ENCODE measurements at regions not wholly inside any gene's neighbourhood (a gene's known extent, or its start where the extent isn't known, plus 50 kb on each side); places are given as distances from the start of the nearest gene placed in this dataset.

- in situ Hi-C loops (cut with MboI; ENCODE audit: low sequenced_read_pairs) = no loop called here
Measured at GRCh38 chr6:142500250-142500786, 198.5 kb downstream of the ADGRG6 start.

GRCh38 chr6:142501795-142502194 lies 200.0 kb downstream of the ADGRG6 start:
- in situ Hi-C loops (cut with MboI; ENCODE audit: low sequenced_read_pairs) = no loop called here

- in situ Hi-C loops (cut with MboI; ENCODE audit: low sequenced_read_pairs) = no loop called here
Measured at GRCh38 chr6:142507065-142507464, 205.3 kb downstream of the ADGRG6 start.

DNA sequence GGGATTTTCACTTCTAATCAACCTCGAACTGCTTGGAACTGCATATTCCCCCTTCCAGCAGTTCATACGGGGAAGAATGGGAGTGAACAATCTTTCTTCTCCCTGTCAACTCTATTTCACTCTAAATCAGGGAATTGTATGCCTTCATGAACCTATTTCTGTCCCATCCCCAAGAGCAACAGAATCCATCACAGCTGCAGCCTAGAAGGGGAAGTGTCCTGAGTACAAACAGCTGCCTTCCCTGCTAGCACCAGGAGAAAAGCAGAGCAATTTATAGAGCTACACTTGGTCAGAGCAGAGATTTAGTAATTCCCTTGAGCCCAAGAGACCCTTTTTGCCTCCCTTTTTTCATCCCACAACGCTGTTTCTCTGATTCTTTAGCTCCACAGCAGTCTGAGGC lies 208.4 kb downstream of the ADGRG6 start:
- in situ Hi-C loops (cut with MboI; ENCODE audit: low sequenced_read_pairs) = no loop called here

- in situ Hi-C loops (cut with MboI; ENCODE audit: low sequenced_read_pairs) = no loop called here
Measured at GRCh38 chr6:142518126-142518525, 216.3 kb downstream of the ADGRG6 start.

DNA sequence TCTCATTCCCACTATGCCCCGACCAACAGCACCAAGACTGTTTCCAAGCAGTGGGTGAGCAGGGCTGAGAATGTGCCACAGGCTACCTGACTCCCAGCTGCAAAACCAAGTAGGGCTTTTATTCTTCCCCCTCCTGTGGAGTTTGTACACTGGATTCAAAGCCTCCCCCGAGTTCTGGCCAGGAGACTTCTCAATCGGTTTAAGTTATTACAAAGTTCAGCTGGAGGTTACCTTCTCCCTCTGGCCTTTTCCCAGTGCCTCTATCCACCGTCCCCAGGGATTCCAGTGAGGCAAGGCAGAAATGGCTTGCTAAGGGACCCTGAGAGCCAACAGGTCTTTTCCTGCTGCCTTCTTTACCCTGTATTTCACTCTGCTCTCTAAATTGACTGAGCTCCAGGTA lies 217.0 kb downstream of the ADGRG6 start:
- in situ Hi-C loops (cut with MboI; ENCODE audit: low sequenced_read_pairs) = no loop called here

DNA sequence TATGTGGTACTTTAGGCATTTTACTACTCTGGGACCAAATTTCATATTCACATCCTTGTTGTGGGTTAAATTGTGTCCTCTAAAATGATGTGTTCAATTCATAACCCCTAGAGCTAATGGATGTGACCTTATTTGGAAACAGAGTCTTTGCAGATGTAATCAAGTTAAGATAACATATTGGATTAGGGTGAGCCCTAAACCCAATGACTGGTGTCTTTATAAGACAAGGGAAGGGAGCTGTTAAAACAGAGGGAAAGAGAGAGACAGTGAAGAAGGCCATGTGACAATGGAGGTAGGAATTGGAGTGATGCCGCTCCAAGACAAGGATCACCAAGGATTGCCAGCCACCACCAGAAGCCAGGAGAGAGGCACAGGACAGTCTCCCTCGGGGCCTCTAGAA lies 220.0 kb downstream of the ADGRG6 start:
- in situ Hi-C loops (cut with MboI; ENCODE audit: low sequenced_read_pairs) = no loop called here

GRCh38 chr6:142523515-142524375 lies 221.9 kb downstream of the ADGRG6 start:
- in situ Hi-C loops (cut with MboI; ENCODE audit: low sequenced_read_pairs) = no loop called here

GRCh38 chr6:142530566-142530965 lies 228.8 kb downstream of the ADGRG6 start:
- in situ Hi-C loops (cut with MboI; ENCODE audit: low sequenced_read_pairs) = no loop called here

DNA sequence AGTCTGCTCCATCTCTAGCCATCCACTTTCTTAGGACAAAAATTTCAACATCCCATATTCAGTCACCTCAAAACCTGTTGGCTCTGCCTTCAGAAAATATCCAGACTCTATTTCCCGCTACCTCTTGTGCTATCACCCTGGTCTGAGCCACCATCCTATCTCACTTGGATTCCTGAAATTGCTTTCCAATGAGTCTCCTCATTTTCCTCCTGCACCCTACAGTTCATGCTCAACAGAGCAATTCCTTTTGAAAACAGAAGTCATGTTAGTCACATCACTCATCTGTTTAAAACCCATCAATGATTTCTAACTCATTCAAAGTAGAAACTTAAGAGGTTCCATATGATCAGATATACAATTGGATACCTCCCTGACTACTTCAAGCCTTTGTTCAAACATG lies 229.9 kb downstream of the ADGRG6 start:
- in situ Hi-C loops (cut with MboI; ENCODE audit: low sequenced_read_pairs) = no loop called here

GRCh38 chr6:142534076-142534475 lies 232.3 kb downstream of the ADGRG6 start:
- in situ Hi-C loops (cut with MboI; ENCODE audit: low sequenced_read_pairs) = no loop called here

DNA sequence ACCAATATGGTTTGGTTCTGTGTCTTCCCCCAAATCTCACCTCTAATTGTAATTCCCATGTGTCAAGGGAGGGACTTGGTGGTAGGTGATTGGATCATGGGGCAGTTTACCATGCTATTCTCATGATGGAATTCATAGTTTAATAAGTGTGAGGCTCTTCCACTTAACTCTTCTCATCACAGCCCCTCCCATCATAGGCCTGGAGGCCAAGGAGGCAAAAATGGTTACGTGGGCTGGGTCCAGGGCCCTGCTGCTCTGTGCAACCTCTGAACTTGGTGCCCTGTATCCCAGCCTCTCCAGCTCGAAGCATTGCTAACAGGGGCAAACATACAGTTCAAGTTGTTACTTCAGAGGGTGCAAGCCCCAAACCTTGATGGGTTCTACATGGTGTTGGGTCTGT lies 232.7 kb downstream of the ADGRG6 start:
- in situ Hi-C loops (cut with MboI; ENCODE audit: low sequenced_read_pairs) = no loop called here

- in situ Hi-C loops (cut with MboI; ENCODE audit: low sequenced_read_pairs) = no loop called here
Measured at GRCh38 chr6:142537612-142538478, 236.0 kb downstream of the ADGRG6 start.

DNA sequence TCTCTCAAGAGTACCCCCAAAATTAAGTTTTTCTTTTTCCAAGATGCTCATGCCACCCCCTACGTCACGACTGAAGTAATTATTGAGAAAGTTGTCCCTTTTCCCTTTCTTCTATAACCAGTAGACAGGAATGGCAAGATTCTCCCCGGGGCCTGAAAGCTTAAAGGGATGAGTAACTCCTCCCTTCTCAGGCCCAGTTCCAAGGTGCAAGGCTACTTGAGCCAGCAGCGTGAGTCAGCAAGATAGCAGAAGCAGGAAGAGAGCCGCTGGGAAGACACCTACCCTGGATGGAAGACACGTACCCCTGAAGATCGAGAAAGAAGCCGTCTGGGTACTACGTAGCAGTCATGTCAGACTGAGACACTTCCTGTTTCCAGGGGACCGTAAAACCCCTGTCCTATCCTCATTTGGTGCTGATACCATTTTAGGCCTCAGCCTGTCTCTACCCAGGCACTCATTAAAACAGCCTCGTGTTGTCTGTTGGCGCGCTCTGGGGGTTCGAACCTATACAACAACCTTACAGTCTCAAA lies 241.0 kb downstream of the ADGRG6 start:
- in situ Hi-C loops (cut with MboI; ENCODE audit: low sequenced_read_pairs) = no loop called here

DNA sequence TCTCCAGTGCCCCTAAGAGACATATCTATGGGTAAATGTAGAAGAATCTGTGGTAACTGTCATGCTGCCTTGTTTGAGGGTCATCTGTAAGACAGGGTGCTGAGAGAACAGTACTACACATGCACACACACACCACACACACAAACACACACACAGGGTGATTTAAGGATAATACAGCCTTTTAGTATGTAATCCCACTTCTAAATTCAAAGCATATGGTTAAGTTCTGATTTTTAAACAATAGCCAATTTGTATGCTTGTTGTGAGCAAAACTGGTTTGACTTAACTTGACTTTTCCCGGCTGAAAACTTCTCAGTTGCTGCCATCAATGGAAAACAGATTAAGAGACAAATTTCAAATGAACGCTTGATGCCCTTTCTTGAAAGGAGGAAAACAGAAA lies 241.8 kb downstream of the ADGRG6 start:
- in situ Hi-C loops (cut with MboI; ENCODE audit: low sequenced_read_pairs) = no loop called here

GRCh38 chr6:142544199-142544838 lies 242.5 kb downstream of the ADGRG6 start:
- in situ Hi-C loops (cut with MboI; ENCODE audit: low sequenced_read_pairs) = no loop called here

- in situ Hi-C loops (cut with MboI; ENCODE audit: low sequenced_read_pairs) = no loop called here
Measured at GRCh38 chr6:142545147-142545546, 243.3 kb downstream of the ADGRG6 start.

DNA sequence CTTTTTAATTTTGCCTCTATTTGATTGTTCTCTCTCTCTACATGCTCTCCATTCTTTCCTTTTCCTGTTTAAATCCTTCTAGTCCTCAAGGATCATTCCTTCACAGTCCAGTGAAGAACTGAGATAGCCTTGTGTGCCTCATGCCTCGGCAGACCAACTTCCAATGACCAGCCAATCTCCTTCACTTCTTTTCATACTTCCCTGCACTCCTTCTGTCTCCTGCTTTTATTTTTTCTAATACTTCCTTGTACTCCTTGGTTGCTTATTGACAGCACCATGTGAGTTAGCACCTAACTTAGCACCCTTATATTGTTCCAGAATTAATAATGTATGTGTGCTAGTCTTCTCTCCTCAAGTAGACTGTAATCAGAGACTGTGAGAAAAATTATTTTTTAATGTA lies 246.8 kb downstream of the ADGRG6 start:
- in situ Hi-C loops (cut with MboI; ENCODE audit: low sequenced_read_pairs) = no loop called here

DNA sequence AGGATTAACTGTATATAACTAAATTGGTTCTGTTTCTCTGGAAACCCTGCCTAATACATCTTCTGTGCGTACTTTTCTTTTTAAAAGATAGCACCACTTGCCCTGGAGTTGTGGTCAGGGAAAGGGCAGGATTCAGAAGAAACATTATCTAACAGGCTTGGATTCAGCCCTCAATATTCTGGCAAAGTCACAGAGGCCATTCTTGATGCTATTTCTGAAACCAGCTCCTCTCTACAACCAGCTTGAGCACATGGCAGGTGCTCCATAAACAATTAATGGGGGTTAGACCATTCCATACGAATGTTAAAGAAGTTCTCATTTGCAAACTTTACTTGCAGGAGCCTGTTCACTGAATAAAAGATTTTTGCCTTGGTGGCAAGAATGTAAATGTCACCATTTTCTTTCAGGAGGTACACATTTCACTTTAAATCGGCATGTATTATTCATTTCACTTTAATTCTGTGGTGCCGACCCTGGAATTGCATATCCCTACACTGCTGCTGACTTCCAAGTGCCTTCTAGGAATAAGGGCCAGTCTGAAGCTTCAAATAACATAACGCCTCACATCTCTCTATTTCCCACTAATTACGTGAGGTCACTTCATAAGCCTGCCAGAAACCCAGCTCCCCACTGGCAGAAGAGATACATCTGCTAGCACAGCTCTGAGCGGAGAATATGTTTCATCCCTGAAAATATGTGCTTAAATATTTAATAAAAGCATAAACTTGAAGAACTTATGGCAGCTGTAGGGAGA lies 248.7 kb downstream of the ADGRG6 start:
- in situ Hi-C loops (cut with MboI; ENCODE audit: low sequenced_read_pairs) = no loop called here

- in situ Hi-C loops (cut with MboI; ENCODE audit: low sequenced_read_pairs) = no loop called here
Measured at GRCh38 chr6:142551274-142551811, 249.5 kb downstream of the ADGRG6 start.
